ENCODE measurements at regions not wholly inside any gene's neighbourhood (a gene's known extent, or its start where the extent isn't known, plus 50 kb on each side); places are given as distances from the start of the nearest gene placed in this dataset.
"Not testable (repeated sequence)": the region's sequence is repeated elsewhere in the genome, so short reads cannot be mapped to it uniquely, and the experiment has no call there.

DNA sequence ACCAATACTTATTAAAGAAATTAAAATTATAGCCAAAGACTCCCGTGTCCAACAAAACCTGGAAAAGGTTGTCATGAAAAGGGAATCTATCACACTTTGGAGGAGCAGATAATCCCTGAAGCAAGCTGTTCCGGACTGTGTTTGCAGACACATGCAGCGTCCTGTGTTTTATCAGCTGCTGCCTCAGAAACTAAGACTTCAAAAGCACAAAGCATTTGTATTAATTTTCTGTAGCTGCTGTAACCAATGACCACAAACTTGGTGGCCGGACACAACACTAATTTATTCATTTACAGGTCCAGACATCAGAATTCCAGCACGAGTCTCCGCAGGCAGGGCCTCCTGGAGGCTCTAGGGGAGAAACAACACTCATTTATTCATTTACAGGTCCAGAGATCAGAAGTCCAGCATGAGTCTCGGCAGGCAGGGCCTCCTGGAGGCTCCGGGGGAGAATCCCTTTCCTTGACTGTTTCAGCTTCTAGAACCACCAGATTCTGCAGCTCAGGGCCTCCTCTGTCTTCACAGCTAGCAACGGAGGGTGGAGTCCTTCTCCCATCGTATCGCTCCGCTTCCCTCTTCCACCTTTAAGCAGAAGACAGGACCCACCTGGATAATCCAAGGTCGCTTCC lies 465.3 kb downstream of the BRD1 start:
- no peak for DNase-seq

DNA sequence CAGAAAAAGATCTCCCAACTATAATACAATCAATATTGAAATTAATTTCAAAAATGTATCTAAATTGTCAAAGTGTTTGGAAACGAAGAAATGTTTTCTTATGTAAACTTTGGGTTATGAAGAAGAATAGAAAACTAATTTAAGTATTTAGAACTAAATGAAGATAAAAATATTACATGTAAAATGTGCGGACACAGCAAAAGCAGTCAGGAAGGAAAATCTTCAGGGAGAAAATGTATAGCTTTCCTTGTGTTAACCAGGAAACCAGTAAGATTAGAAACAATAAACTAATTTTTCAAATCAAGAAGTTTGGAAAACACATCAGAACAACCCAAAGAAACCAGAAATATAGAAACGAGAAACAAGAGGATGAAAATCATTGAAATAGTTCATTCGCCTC lies 466.5 kb downstream of the BRD1 start:
- no peak for DNase-seq

- no peak for DNase-seq
These were observed 466.9 kb downstream of the BRD1 start for GRCh38 chr22:49360746-49361145.

GRCh38 chr22:49359076-49359475 lies 468.6 kb downstream of the BRD1 start:
- no peak for DNase-seq

DNA sequence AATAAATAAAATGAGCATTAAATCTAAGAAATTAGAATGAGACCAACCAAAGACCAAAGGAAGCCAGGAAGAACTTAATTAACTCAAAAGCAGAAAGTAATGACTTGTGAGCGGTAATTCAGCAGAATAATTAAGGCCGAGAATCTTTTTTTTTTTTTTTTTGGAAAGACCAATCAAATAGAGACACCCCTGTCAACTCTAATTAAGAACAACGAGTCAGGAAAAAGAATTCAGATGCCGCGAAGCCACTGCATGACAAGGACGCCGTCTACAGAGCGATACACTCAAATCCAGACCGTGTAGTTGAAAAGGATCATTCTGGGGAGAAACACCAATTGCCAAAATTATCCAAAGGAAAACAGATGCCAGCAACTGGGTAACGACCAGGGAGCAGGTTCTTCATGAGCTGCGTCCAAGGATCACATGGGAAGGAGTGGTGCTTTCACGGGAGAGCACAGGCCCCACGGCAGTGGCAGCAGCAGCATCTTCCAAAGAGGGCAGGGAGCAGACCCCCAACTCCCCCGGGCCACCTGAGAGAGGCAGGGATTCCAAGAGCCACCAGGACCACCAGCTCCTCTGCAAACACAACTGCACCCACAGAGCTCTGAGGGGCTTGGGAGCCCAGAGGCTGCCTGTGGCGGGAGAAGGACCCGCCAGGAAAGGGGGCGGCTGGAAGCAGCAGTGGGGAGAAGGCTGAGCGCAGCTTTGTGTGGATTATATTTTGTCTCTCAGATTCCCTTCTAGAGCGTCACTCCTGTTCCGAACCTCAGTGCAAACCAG lies 469.8 kb downstream of the BRD1 start:
- no peak for DNase-seq

DNA sequence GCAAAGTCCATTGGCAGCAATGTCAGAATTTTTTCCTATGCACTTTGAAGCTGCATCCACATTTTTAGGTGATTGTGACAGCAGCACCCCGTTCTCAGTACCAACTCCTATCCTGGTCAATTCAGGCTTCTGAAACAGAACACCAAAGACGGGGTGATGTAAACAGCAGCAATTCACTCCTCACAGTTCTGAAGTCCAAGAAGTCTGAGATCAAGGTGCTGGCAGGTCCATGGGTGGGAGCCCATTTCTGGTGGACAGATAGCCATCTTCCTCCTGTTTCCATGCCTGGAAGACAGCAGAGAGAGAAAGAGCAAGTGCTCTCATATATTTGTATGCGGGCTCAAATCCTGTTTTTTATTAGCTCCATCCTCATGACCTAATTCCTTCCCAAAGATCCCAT lies 471.2 kb downstream of the BRD1 start:
- no peak for DNase-seq

- no peak for DNase-seq
These were observed 472.3 kb downstream of the BRD1 start for GRCh38 chr22:49355211-49355920.

- DNase-seq, result no peak
These were observed 473.0 kb downstream of the BRD1 start for GRCh38 chr22:49354516-49355210.

DNA sequence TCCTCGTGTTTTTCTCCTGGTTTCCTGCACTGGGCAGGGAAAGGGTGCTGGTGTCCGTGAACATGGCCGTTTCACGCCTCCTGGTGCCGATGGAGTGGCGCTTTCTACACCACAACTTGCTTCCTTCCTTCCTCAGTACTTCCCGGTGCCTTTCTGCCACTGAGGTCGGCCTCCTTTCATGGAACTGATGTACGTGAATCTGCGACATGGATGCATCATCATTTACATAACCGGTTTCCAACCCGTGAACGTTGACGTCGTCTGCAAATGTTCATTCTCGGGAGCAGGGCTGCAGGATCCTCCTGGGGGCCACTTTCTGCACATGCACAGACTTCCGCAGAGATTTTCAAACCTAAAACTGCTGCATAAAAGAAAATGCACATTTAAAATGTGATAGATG lies 474.4 kb downstream of the BRD1 start:
- no peak for DNase-seq

DNA sequence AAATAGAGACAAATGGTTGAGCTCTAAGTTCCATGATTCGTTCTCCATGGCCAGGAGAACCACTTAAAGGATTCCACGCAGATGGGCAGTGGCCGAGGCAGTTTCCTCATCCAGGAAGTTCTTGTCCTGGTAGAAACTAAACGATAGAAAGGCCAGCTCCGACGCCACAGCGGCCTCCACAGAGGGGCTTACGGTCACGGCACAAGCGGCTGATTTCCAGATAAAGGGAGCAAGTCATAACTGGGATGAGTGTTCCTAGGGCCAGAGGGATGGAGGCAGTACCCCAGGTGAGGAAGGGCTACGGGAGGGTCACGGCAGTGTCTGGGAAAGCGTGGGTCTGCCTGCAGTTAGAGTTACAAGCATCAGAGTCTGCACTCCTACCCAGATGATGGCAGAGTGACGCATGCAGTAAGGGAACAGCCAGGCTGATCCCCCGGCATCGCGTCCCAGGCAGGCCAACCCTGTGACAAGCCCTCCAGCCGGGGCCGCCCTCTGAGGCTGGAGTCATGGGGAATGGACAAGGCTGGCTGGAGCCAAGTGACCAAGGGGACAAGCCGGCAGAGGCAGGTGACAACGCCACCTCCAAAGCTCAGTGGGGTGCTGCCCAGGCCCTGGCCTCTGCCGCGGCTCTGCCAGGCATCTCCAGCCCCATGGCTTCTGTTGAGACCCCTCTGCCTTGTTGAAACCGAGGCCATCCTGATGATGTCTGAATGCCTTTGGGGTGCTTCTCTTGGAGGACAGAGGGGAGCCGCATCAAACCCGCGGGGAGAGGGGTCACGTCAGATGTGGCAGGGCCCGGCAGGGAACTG lies 475.1 kb downstream of the BRD1 start:
- no peak for DNase-seq

DNA sequence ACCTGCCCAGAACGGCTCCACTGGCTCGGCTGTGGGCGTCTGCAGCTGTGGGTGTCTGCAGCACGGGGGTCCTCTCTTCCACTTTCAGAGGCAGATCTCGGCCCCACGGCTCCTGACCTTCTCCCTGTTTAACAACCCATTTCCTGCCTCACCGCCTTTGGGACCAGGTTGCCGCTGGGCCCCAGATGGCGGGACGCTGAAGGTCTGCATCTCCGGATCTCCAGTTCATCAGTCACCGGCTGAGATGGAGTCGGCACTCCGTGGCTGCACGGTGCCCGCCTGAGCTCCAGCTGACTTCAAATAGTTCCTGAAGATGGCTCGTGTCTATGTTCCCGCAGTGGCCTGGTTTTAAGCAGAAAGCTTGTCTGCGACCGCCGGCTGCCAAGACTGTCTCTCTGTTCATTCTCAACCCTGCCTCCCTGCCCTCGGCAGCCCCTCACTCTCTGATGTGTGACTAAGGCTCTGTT lies 475.9 kb downstream of the BRD1 start:
- DNase-seq, result no peak

- no peak for DNase-seq
These were observed 477.1 kb downstream of the BRD1 start for GRCh38 chr22:49350441-49351121.

GRCh38 chr22:49349841-49350381 lies 477.8 kb downstream of the BRD1 start:
- DNase-seq, result no peak

GRCh38 chr22:49349181-49349835 lies 478.4 kb downstream of the BRD1 start:
- no peak for DNase-seq

- no peak for DNase-seq
These were observed 479.0 kb downstream of the BRD1 start for GRCh38 chr22:49348631-49349030.

DNA sequence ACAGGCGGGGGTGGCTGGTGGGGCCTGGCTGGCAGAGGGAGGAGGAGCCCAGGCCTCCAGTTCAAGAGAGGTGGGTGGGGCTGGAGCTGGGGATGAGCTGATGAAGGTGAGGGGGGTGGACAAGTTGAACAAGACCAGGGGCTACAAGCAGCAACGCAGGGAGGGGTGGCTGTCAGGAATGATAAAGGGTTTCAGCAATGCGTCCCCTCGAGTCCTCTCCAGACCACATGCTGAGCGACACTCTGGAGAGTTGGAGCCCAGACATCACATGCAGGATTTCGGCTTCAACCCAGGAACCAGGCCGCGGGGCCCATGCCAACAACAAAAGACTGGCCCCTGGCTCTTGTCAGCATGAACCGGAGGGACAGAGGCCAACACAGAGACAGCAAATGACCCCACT lies 480.3 kb downstream of the BRD1 start:
- no peak for DNase-seq

GRCh38 chr22:49345896-49346295 lies 481.8 kb downstream of the BRD1 start:
- DNase-seq, result no peak

DNA sequence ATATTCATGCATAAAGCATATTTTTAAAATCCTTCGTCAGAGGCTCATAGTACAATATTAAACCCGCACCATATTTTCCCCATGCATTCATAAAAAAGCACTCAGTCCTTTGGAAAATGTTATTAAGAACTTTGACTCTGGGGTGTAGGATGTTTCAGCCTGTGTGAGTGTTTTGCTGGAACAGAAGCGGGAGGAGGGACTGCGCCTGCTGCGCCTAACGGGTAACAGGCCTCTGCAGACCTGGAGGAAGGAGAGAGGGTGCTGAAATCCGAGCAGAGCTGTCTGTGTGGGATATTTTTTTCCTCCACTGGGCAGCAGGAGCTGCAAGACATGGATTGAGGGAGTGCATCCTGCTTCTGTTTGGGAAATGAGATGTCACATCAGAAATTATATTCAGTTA lies 483.0 kb downstream of the BRD1 start:
- DNase-seq, result no peak

DNA sequence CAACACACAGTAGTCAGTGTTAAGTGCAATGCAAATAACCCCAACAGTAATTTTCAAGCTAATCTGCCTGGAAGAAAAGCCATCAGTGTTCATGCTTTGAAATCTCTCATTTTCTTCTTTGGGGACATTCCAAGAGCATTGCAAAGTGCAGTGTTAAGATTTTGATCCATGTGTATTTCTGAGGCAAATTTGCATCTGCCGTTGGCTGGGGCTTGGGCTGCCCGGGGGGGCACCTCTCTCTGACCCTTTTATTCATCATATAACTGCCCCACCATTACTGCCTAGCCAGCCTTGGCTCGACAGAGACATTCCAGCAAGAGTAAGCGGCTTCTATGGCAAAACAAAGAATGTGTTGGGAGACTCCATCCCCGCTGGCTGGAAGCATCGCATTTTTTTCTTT lies 483.5 kb downstream of the BRD1 start:
- no peak for DNase-seq

DNA sequence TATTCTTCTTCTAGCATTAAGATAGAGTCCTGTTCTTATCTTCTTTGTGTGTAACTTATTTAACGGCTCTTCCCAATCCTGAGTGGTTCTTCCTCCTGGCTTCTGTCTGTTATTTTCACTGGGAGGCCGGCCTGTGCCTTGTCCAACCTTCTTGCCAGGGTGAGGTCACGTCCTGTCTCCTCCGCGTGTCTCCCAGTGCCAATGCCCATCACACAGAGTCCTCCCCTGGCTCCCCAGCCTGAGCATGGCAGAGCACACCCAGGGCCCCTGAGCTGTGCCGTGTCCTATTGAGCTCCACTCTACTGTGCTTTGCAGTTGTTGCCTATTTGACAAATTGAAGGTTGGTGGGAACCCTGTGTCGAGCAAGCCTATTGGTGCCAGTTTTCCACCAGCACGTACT lies 487.3 kb downstream of the BRD1 start:
- DNase-seq, result no peak

- DNase-seq, result not testable (repeated sequence)
These were observed 491.2 kb downstream of the BRD1 start for GRCh38 chr22:49336483-49336882.
